Lower leg skin (tissue), 4 donors: ENCODE measurements at regions not wholly inside any gene's neighbourhood (a gene's known extent, or its start where the extent isn't known, plus 50 kb on each side); places are given as distances from the start of the nearest gene placed in this dataset.

Experiments
- DNase-seq, 2 donors: peaks; one replicate each; pipeline ENCODE4 v3.0.0-alpha.2; 2019; ENCODE audit warnings: low spot score in 2 of 2
- H3K4me3 ChIP-seq: fragments of 200-600 bp; sonication (generic); 2 replicates; pipeline ENCODE4 v1.5.1; 2017; ENCODE audit warnings: mild to moderate bottlenecking, low read depth; ENCODE audit not compliant: poor library complexity, severe bottlenecking
- CTCF ChIP-seq, 3 donors: fragments of 450-650 bp; IDR thresholded peaks; one replicate each; pipeline ENCODE4 v1.5.1; 2016; ENCODE audit warnings: antibody characterized with exemption in 3 of 3, mild to moderate bottlenecking in 3 of 3, moderate library complexity in 2 of 3
- POLR2A ChIP-seq, 2 donors: fragments of 450-650 bp; IDR thresholded peaks; one replicate each; pipeline ENCODE4 v1.6.1; 2016 to 2017; ENCODE audit warnings: antibody characterized with exemption in 2 of 2, mild to moderate bottlenecking in 1 of 2, moderate library complexity in 1 of 2
- WGBS, 2 donors: methylation state at CpG; one replicate each; pipeline ENCODE4 v1.1.5; 2018; 5-methylcytosine and 5-hydroxymethylcytosine counted together
- intact Hi-C: fragments of 100-400 bp; cut with DNase I; formaldehyde crosslinking; loops from one replicate; pipeline ENCODE4 v1.15.0; 2023; ENCODE audit warnings: low total_unique reads

GRCh38 chr3:102536456-102536855 is 101.6 kb downstream of the ZPLD1 start:
- 11 to 19% methylated on average over 7 of the region's 7 CpGs for WGBS, 2 donors

GRCh38 chr3:102537123-102537522 is 102.3 kb downstream of the ZPLD1 start:
- 69 to 82% methylated on average over 1 of the region's 1 CpG for WGBS, 2 donors
- intact Hi-C loops: loop anchor here (5.0 kb wide), 1 partner anchor 305 kb away; no protein-coding TSS in a partner anchor
- DNase-seq: no peak
- no peak overlapping the region for H3K4me3 ChIP-seq
- TF ChIP-seq POLR2A (IDR thresholded peaks at IDR 0.05) (no peak), CTCF (IDR thresholded peaks at IDR 0.05) (no peak)

More at GRCh38 chr3:102536456-102536855, 101.6 kb downstream of the ZPLD1 start:
- TF ChIP-seq POLR2A (IDR thresholded peaks at IDR 0.05): no peak
- TF ChIP-seq CTCF (IDR thresholded peaks at IDR 0.05): no peak
- H3K4me3 ChIP-seq: no peak overlapping the region
- DNase-seq: no peak
- intact Hi-C loops: loop anchor here (5.0 kb wide), 1 partner anchor 304 kb away; no protein-coding TSS in a partner anchor

GRCh38 chr3:102544741-102545140 is 109.9 kb downstream of the ZPLD1 start:
- no peak for DNase-seq
- intact Hi-C loops: no loop called here
- TF ChIP-seq POLR2A (IDR thresholded peaks at IDR 0.05) (no peak), CTCF (IDR thresholded peaks at IDR 0.05) (no peak)
- no peak overlapping the region for H3K4me3 ChIP-seq
- WGBS, 2 donors: 86 to 88% methylated on average over 6 of the region's 6 CpGs

GRCh38 chr3:102545276-102545675 is 110.5 kb downstream of the ZPLD1 start:
- 67 to 74% methylated on average over 2 of the region's 2 CpGs for WGBS, 2 donors
- no peak for TF ChIP-seq CTCF (IDR thresholded peaks at IDR 0.05)
- TF ChIP-seq POLR2A (IDR thresholded peaks at IDR 0.05): no peak
- intact Hi-C loops: no loop called here
- DNase-seq: no peak
- no peak overlapping the region for H3K4me3 ChIP-seq

GRCh38 chr3:102553876-102554275 is 119.1 kb downstream of the ZPLD1 start:
- no peak overlapping the region for H3K4me3 ChIP-seq
- DNase-seq: no peak
- intact Hi-C loops: no loop called here
- TF ChIP-seq POLR2A (IDR thresholded peaks at IDR 0.05) (no peak), CTCF (IDR thresholded peaks at IDR 0.05) (no peak)

- H3K4me3 ChIP-seq: no peak overlapping the region
- no peak for DNase-seq
- TF ChIP-seq CTCF (IDR thresholded peaks at IDR 0.05) (no peak), POLR2A (IDR thresholded peaks at IDR 0.05) (no peak)
- 66 to 70% methylated on average over 2 of the region's 2 CpGs for WGBS, 2 donors
- intact Hi-C loops: no loop called here
These were observed 135.7 kb downstream of the ZPLD1 start for GRCh38 chr3:102570511-102570910.
